Fibroblast of skin of right quadriceps (primary cell): ENCODE measurements at regions not wholly inside any gene's neighbourhood (a gene's known extent, or its start where the extent isn't known, plus 50 kb on each side); places are given as distances from the start of the nearest gene placed in this dataset.

Experiments
- DNase-seq: peaks from one replicate; pipeline ENCODE4 v3.0.0-alpha.2; 2013

GRCh38 chr4:124797223-124797622 is 84.7 kb upstream of the ANKRD50 start:
- no peak for DNase-seq

- DNase-seq, result no peak
Measured at GRCh38 chr4:124790471-124790870, 77.9 kb upstream of the ANKRD50 start.

GRCh38 chr4:124786634-124787033 is 74.1 kb upstream of the ANKRD50 start:
- no peak for DNase-seq

GRCh38 chr4:124785645-124786044 is 73.1 kb upstream of the ANKRD50 start:
- no peak for DNase-seq

- peak; percentile 32 for DNase-seq
Measured at GRCh38 chr4:124783847-124784246, 71.3 kb upstream of the ANKRD50 start.

- DNase-seq, result no peak
Measured at GRCh38 chr4:124777007-124777406, 64.5 kb upstream of the ANKRD50 start.

GRCh38 chr4:124768596-124769365 is 56.2 kb upstream of the ANKRD50 start:
- no peak for DNase-seq

GRCh38 chr4:124762956-124763355 is 50.4 kb upstream of the ANKRD50 start:
- no peak for DNase-seq
